Testis (tissue), 2 donors: ENCODE measurements at regions not wholly inside any gene's neighbourhood (a gene's known extent, or its start where the extent isn't known, plus 50 kb on each side); places are given as distances from the start of the nearest gene placed in this dataset.

ENCODE experiments used
- DNase-seq: peaks from one replicate; pipeline ENCODE4 v3.0.0-alpha.2; 2019
- H3K27ac ChIP-seq, 2 donors: fragments of 200-600 bp; sonication (generic); one replicate each; pipeline ENCODE4 v1.5.1; 2019
- H3K27me3 ChIP-seq: fragments of 200-600 bp; sonication (generic); one replicate; pipeline ENCODE4 v1.5.1; 2019
- H3K36me3 ChIP-seq: fragments of 200-600 bp; sonication (generic); one replicate; pipeline ENCODE4 v1.5.1; 2017; ENCODE audit warnings: low read depth; ENCODE audit errors: missing control alignments
- H3K4me1 ChIP-seq: fragments of 200-600 bp; sonication (generic); one replicate; pipeline ENCODE4 v1.5.1; 2019
- H3K4me3 ChIP-seq, 2 donors: fragments of 200-600 bp; sonication (generic); one replicate each; pipeline ENCODE4 v1.5.1; 2017 to 2019
- H3K9me3 ChIP-seq: fragments of 200-600 bp; sonication (generic); one replicate; pipeline ENCODE4 v1.5.1; 2017
- CTCF ChIP-seq, 3 experiments: fragments of 450-650 bp in 2 of 3; fragments of 200-600 bp in 1 of 3; sonication (generic) in 1 of 3; IDR thresholded peaks; one replicate each; pipeline ENCODE4 v1.5.1; 2016 to 2019; ENCODE audit warnings: antibody characterized with exemption in 3 of 3, mild to moderate bottlenecking in 2 of 3, moderate library complexity in 1 of 3
- POLR2A ChIP-seq: fragments of 450-650 bp; IDR thresholded peaks from one replicate; pipeline ENCODE4 v1.6.1; 2017; ENCODE audit warnings: antibody characterized with exemption, mild to moderate bottlenecking, moderate library complexity
- WGBS, 2 donors: methylation state at CpG; one replicate each; pipeline ENCODE4 v1.1.5; 2018; 5-methylcytosine and 5-hydroxymethylcytosine counted together
- intact Hi-C: fragments of 100-400 bp; cut with DNase I; formaldehyde crosslinking; loops from one replicate; pipeline ENCODE4 v1.15.1; 2023; ENCODE audit warnings: low total_unique reads

- 71 to 92% methylated on average over 7 of the region's 7 CpGs for WGBS, 2 donors
- Histone ChIP-seq H3K27me3 (no peaks in the 10 kb centered on the region), H3K36me3 (no peaks in the 10 kb centered on the region), H3K27ac (no peak overlapping the region), H3K9me3 (no peaks in the 10 kb centered on the region), H3K4me1 (no peaks in the 10 kb centered on the region), H3K4me3 (no peak overlapping the region)
- TF ChIP-seq POLR2A (no peak), CTCF (IDR thresholded peaks at IDR 0.05) (no peak)
- DNase-seq = no peak
- intact Hi-C loops = no loop called here
Observed at GRCh38 chr3:184647405-184647936, 64.4 kb downstream of the MAGEF1 start.

GRCh38 chr3:184645336-184645735 lies 66.5 kb downstream of the MAGEF1 start:
- H3K36me3 ChIP-seq = no peaks in the 10 kb centered on the region
- H3K4me1 ChIP-seq = no peaks in the 10 kb centered on the region
- H3K4me3 ChIP-seq = no peak overlapping the region
- H3K27me3 ChIP-seq = no peaks in the 10 kb centered on the region
- intact Hi-C loops = no loop called here
- DNase-seq = no peak
- no peaks in the 10 kb centered on the region for H3K9me3 ChIP-seq
- H3K27ac ChIP-seq = no peak overlapping the region
- 71 to 74% methylated on average over 3 of the region's 3 CpGs for WGBS, 2 donors
- TF ChIP-seq POLR2A (no peak), CTCF (IDR thresholded peaks at IDR 0.05) (no peak)

GRCh38 chr3:184643442-184643841 lies 68.4 kb downstream of the MAGEF1 start:
- TF ChIP-seq POLR2A (no peak), CTCF (IDR thresholded peaks at IDR 0.05) (no peak)
- no peaks in the 10 kb centered on the region for H3K4me1 ChIP-seq
- DNase-seq = no peak
- no peaks in the 10 kb centered on the region for H3K36me3 ChIP-seq
- no peak overlapping the region for H3K27ac ChIP-seq
- intact Hi-C loops = no loop called here
- WGBS, 2 donors = 86 to 95% methylated on average over 6 of the region's 6 CpGs
- H3K9me3 ChIP-seq = no peaks in the 10 kb centered on the region
- no peaks in the 10 kb centered on the region for H3K27me3 ChIP-seq
- H3K4me3 ChIP-seq = no peak overlapping the region

GRCh38 chr3:184642631-184643285 lies 69.1 kb downstream of the MAGEF1 start:
- no peak for DNase-seq
- Histone ChIP-seq H3K4me3 (no peak overlapping the region), H3K27me3 (no peaks in the 10 kb centered on the region), H3K27ac (no peak overlapping the region), H3K9me3 (no peaks in the 10 kb centered on the region), H3K36me3 (no peaks in the 10 kb centered on the region), H3K4me1 (no peaks in the 10 kb centered on the region)
- TF ChIP-seq CTCF (IDR thresholded peaks at IDR 0.05) (no peak), POLR2A (no peak)
- intact Hi-C loops = no loop called here
- 77 to 78% methylated on average over 7 to 9 of the region's 9 CpGs for whole genome bisulfite sequencing, 2 donors

GRCh38 chr3:184641430-184641829 lies 70.4 kb downstream of the MAGEF1 start:
- Histone ChIP-seq H3K4me3 (no peak overlapping the region), H3K27ac (no peak overlapping the region), H3K36me3 (no peaks in the 10 kb centered on the region), H3K27me3 (no peaks in the 10 kb centered on the region), H3K9me3 (no peaks in the 10 kb centered on the region), H3K4me1 (no peaks in the 10 kb centered on the region)
- no peak for DNase-seq
- intact Hi-C loops = no loop called here
- TF ChIP-seq POLR2A = no peak
- TF ChIP-seq CTCF (IDR thresholded peaks at IDR 0.05) = no peak
- WGBS, 2 donors = 67 to 94% methylated on average over 8 of the region's 8 CpGs
